Peyer's patch (tissue), 4 donors: ENCODE measurements at regions not wholly inside any gene's neighbourhood (a gene's known extent, or its start where the extent isn't known, plus 50 kb on each side); places are given as distances from the start of the nearest gene placed in this dataset.

Source experiments
- CTCF ChIP-seq, 6 experiments: fragments of 450-650 bp in 4 of 6; fragments of 200-600 bp in 2 of 6; sonication (generic) in 1 of 6; IDR thresholded peaks; one replicate each; pipeline ENCODE4 v1.5.1; 2017 to 2019; ENCODE audit warnings: antibody characterized with exemption in 6 of 6, mild to moderate bottlenecking in 3 of 6, moderate library complexity in 1 of 6
- POLR2A ChIP-seq, 2 donors: fragments of 450-650 bp; IDR thresholded peaks; one replicate each; pipeline ENCODE4 v1.5.1; 2017; ENCODE audit warnings: antibody characterized with exemption in 2 of 2, mild to moderate bottlenecking in 2 of 2, moderate library complexity in 2 of 2

- TF ChIP-seq CTCF (IDR thresholded peaks at IDR 0.05) = no peak
- no peak for TF ChIP-seq POLR2A (IDR thresholded peaks at IDR 0.05)
Observed at GRCh38 chr7:65804887-65805286, 68.0 kb upstream of the VKORC1L1 start.
